ENCODE measurements at regions not wholly inside any gene's neighbourhood (a gene's known extent, or its start where the extent isn't known, plus 50 kb on each side); places are given as distances from the start of the nearest gene placed in this dataset.

- no peaks in the 10 kb centered on the region for H3K27me3 ChIP-seq (replicated peaks)
- no peak overlapping the region for H3K27ac ChIP-seq
- H3K4me3 ChIP-seq (ENCODE audit: low read depth, low read length) = no peak overlapping the region
- in situ Hi-C loops (cut with HindIII; ENCODE audit: low pct_ligation_motif_present, low sequenced_read_pairs) = no loop called here
- H3K36me3 ChIP-seq (replicated peaks) = no peaks in the 10 kb centered on the region
- TF ChIP-seq CTCF (IDR thresholded peaks at IDR 0.05; ENCODE audit: low read depth, low read length, missing control alignments) = no peak
- no peak for DNase-seq
Measured at GRCh38 chr11:114964676-114965214, 286.4 kb downstream of the NXPE2 start.

GRCh38 chr11:114970927-114971645 lies 292.8 kb downstream of the NXPE2 start:
- no peak overlapping the region for H3K4me3 ChIP-seq (ENCODE audit: low read depth, low read length)
- no peak overlapping the region for H3K27ac ChIP-seq
- no peaks in the 10 kb centered on the region for H3K27me3 ChIP-seq (replicated peaks)
- TF ChIP-seq CTCF (IDR thresholded peaks at IDR 0.05; ENCODE audit: low read depth, low read length, missing control alignments) = no peak
- no peaks in the 10 kb centered on the region for H3K36me3 ChIP-seq (replicated peaks)
- in situ Hi-C loops (cut with HindIII; ENCODE audit: low pct_ligation_motif_present, low sequenced_read_pairs) = no loop called here
- no peak for DNase-seq

GRCh38 chr11:114972105-114972504 lies 293.8 kb downstream of the NXPE2 start:
- in situ Hi-C loops (cut with HindIII; ENCODE audit: low pct_ligation_motif_present, low sequenced_read_pairs) = no loop called here
- TF ChIP-seq CTCF (IDR thresholded peaks at IDR 0.05; ENCODE audit: low read depth, low read length, missing control alignments) = no peak
- no peak for DNase-seq
- Histone ChIP-seq H3K4me3 (ENCODE audit: low read depth, low read length) (no peak overlapping the region), H3K27ac (no peak overlapping the region), H3K27me3 (replicated peaks) (no peaks in the 10 kb centered on the region), H3K36me3 (replicated peaks) (no peaks in the 10 kb centered on the region)

DNA sequence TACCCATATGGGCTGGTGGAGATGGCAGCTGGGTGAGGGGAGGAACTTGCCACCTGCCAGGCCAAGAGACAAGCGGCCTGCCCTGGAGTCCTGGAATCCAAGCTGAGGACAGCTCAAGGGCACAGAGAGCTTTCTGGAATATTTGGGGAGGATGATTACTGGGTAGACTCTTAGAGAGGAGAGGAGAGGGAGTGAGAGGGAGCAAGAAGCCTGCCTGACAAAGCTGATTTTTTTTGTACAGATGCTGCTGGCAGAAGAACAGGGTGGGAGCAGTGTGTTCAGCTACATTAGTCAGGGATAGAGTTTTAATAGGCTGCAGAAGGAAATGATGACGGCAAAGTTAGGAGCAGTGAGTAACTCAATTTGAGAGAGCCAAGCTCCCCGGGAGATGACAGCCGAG lies 299.3 kb downstream of the NXPE2 start:
- H3K27ac ChIP-seq = no peak overlapping the region
- DNase-seq = no peak
- in situ Hi-C loops (cut with HindIII; ENCODE audit: low pct_ligation_motif_present, low sequenced_read_pairs) = no loop called here
- H3K4me3 ChIP-seq (ENCODE audit: low read depth, low read length) = no peak overlapping the region
- H3K27me3 ChIP-seq (replicated peaks) = no peaks in the 10 kb centered on the region
- no peaks in the 10 kb centered on the region for H3K36me3 ChIP-seq (replicated peaks)
- TF ChIP-seq CTCF (IDR thresholded peaks at IDR 0.05; ENCODE audit: low read depth, low read length, missing control alignments) = no peak

DNA sequence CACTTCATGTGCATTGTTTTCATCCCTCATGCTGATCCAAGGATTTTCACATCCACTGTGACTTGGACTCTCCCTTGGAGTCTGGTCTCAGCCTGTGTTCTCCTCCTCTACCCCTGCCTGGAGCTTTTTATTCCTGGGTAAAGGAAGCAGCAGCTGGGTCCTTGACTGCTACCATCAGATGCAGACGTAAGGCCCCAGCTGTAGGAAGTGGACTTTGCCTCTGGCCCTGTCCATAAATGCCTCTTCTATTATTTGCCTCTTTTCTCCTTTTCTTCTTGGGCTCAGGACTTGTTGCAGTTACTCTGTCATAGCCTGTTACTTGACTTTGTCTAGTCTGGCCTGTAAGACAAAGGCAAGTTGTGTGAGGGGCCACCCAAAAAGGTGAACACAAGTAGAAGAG lies 303.8 kb downstream of the NXPE2 start:
- TF ChIP-seq CTCF (IDR thresholded peaks at IDR 0.05; ENCODE audit: low read depth, low read length, missing control alignments) = no peak
- in situ Hi-C loops (cut with HindIII; ENCODE audit: low pct_ligation_motif_present, low sequenced_read_pairs) = no loop called here
- H3K4me3 ChIP-seq (ENCODE audit: low read depth, low read length) = no peak overlapping the region
- no peaks in the 10 kb centered on the region for H3K36me3 ChIP-seq (replicated peaks)
- H3K27ac ChIP-seq = no peak overlapping the region
- H3K27me3 ChIP-seq (replicated peaks) = no peaks in the 10 kb centered on the region
- DNase-seq = no peak

All from brain microvascular endothelial cell (primary cell).